Right atrium auricular region (tissue), 2 donors: ENCODE measurements at regions not wholly inside any gene's neighbourhood (a gene's known extent, or its start where the extent isn't known, plus 50 kb on each side); places are given as distances from the start of the nearest gene placed in this dataset.
"Not testable (repeated sequence)": the region's sequence is repeated elsewhere in the genome, so short reads cannot be mapped to it uniquely, and the experiment has no call there.

Experiments
- DNase-seq: peaks from one replicate; pipeline ENCODE4 v3.0.0-alpha.2; 2019; ENCODE audit warnings: low spot score
- H3K27ac ChIP-seq, 2 donors: fragments of 200-600 bp; sonication (generic); 1 replicate in 1 of 2; 2 replicates in 1 of 2; pipeline ENCODE4 v1.5.1; 2016 to 2019
- H3K27me3 ChIP-seq, 2 donors: fragments of 200-600 bp; sonication (generic); one replicate each; pipeline versions ENCODE4 v1.5.1 to v1.6.0; 2017 to 2019
- H3K36me3 ChIP-seq: fragments of 200-600 bp; sonication (generic); one replicate; pipeline ENCODE4 v1.5.1; 2016
- H3K4me1 ChIP-seq, 2 donors: fragments of 200-600 bp; sonication (generic); one replicate each; pipeline versions ENCODE4 v1.5.1 to v1.6.0; 2017 to 2019
- H3K4me3 ChIP-seq, 2 donors: fragments of 200-600 bp; sonication (generic); 1 replicate in 1 of 2; 2 replicates in 1 of 2; pipeline ENCODE4 v1.5.1; 2017 to 2019; ENCODE audit warnings: mild to moderate bottlenecking in 1 of 2, moderate library complexity in 1 of 2
- H3K9me3 ChIP-seq, 2 donors: fragments of 200-600 bp; sonication (generic); one replicate each; pipeline ENCODE4 v1.5.1; 2019
- TF ChIP-seq, protein P1 (sequence below), 2 donors: fragments of 200-600 bp; sonication (generic); IDR thresholded peaks; one replicate each; pipeline ENCODE4 v1.5.1; 2019; ENCODE audit warnings: antibody characterized with exemption in 2 of 2

DNA sequence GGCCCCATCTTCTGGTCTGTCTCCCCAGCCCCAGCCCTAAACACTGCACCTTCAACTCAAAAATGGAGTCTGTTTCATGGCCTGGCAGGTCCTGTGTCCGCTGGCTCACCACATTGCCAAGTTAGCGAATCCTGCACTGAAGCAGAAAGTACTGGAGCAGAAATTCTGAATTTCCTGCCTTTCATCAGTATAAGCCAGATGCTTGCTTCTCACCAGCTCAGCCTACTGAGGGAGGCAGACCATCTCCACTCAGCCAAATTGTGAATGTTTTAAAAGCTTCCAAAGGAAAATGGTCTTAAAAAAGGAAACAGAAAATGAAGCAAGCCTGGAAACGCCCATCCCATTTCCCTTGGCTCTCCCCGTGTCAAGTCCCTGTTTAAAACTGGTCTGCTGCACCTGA, 157.8 kb downstream of the C1D start:
- no peaks in the 10 kb centered on the region for H3K36me3 ChIP-seq
- DNase-seq, result no peak
- H3K27me3 ChIP-seq, result no peaks in the 10 kb centered on the region
- no peak overlapping the region for H3K4me3 ChIP-seq
- H3K27ac ChIP-seq, result no peak overlapping the region
- H3K4me1 ChIP-seq, result no peaks in the 10 kb centered on the region
- no peaks in the 10 kb centered on the region for H3K9me3 ChIP-seq
- TF ChIP-seq, protein P1, sequence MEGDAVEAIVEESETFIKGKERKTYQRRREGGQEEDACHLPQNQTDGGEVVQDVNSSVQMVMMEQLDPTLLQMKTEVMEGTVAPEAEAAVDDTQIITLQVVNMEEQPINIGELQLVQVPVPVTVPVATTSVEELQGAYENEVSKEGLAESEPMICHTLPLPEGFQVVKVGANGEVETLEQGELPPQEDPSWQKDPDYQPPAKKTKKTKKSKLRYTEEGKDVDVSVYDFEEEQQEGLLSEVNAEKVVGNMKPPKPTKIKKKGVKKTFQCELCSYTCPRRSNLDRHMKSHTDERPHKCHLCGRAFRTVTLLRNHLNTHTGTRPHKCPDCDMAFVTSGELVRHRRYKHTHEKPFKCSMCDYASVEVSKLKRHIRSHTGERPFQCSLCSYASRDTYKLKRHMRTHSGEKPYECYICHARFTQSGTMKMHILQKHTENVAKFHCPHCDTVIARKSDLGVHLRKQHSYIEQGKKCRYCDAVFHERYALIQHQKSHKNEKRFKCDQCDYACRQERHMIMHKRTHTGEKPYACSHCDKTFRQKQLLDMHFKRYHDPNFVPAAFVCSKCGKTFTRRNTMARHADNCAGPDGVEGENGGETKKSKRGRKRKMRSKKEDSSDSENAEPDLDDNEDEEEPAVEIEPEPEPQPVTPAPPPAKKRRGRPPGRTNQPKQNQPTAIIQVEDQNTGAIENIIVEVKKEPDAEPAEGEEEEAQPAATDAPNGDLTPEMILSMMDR (IDR thresholded peaks at IDR 0.05), result no peak

- not testable (repeated sequence) for H3K4me1 ChIP-seq, H3K36me3 ChIP-seq, DNase-seq
These were observed 156.3 kb downstream of the C1D start for GRCh38 chr2:67906547-67906946.

DNA sequence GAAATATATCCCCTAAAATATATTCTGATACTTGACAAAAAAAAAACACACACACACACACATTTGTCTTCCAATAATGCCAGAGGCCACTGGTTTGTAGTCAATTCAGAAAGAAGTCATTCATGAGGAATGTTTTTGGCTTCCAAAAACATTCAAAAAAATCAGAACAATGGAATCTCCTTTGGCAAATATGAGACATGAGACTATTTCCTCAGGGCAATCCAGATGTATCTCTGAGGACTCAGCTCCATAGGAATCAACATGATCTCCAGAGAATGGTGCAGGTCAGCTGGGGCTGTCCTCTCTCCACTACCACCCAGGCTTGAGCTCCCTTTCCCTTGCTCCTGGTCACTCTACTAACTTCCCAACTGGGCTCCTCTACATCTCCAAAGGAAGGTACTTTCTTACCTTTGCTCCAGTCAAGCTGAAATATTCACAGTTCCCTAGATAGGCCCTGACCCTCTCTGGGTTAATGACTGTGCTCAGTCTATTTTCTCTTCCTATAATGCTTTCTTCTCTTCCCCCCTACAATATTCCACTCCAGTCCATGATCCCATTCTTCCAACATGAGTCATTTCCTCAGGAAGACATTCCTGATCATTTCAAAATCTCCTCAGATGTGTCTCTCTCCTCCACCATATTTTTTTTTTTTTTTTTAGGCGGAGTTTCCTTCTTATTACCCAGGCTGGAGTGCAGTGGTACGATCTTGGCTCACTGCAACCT, 145.3 kb downstream of the C1D start:
- no peaks in the 10 kb centered on the region for H3K27me3 ChIP-seq
- no peaks in the 10 kb centered on the region for H3K4me1 ChIP-seq
- H3K4me3 ChIP-seq, result no peak overlapping the region
- DNase-seq, result no peak
- H3K9me3 ChIP-seq, result no peaks in the 10 kb centered on the region
- TF ChIP-seq, protein P1 (IDR thresholded peaks at IDR 0.05), result no peak
- H3K27ac ChIP-seq, result no peak overlapping the region
- no peaks in the 10 kb centered on the region for H3K36me3 ChIP-seq

More at GRCh38 chr2:67906547-67906946, 156.3 kb downstream of the C1D start:
- not testable (repeated sequence) for H3K27me3 ChIP-seq, H3K27ac ChIP-seq, H3K4me3 ChIP-seq, H3K9me3 ChIP-seq

DNA sequence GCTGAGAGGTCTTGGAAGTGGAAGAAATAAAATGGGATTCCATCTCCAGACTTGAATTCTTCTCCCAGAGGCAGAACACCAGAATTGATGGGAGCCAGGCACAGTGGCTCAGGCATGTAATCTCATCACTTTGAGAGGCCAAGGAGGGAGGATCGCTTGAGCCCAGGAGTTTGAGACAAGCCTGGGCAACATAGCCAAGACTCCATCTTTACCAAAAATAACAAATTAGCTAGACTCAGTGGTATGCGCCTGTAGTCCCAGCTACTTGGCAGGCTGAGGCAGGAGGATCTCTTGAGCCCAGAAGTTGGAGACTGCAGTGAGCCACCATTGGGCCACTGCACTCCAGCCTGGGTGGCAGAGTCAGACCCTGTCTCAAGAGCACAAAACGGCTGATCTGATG, 144.3 kb downstream of the C1D start:
- H3K4me3 ChIP-seq, result no peak overlapping the region
- DNase-seq, result no peak
- no peaks in the 10 kb centered on the region for H3K9me3 ChIP-seq
- TF ChIP-seq, protein P1 (IDR thresholded peaks at IDR 0.05), result no peak
- no peaks in the 10 kb centered on the region for H3K27me3 ChIP-seq
- no peaks in the 10 kb centered on the region for H3K36me3 ChIP-seq
- no peaks in the 10 kb centered on the region for H3K4me1 ChIP-seq
- H3K27ac ChIP-seq, result no peak overlapping the region

GRCh38 chr2:67919490-67919889, 143.3 kb downstream of the C1D start:
- Histone ChIP-seq H3K36me3 (no peaks in the 10 kb centered on the region), H3K9me3 (no peaks in the 10 kb centered on the region), H3K4me1 (no peaks in the 10 kb centered on the region), H3K4me3 (no peak overlapping the region), H3K27ac (no peak overlapping the region), H3K27me3 (no peaks in the 10 kb centered on the region)
- no peak for DNase-seq
- TF ChIP-seq, protein P1 (IDR thresholded peaks at IDR 0.05), result no peak

DNA sequence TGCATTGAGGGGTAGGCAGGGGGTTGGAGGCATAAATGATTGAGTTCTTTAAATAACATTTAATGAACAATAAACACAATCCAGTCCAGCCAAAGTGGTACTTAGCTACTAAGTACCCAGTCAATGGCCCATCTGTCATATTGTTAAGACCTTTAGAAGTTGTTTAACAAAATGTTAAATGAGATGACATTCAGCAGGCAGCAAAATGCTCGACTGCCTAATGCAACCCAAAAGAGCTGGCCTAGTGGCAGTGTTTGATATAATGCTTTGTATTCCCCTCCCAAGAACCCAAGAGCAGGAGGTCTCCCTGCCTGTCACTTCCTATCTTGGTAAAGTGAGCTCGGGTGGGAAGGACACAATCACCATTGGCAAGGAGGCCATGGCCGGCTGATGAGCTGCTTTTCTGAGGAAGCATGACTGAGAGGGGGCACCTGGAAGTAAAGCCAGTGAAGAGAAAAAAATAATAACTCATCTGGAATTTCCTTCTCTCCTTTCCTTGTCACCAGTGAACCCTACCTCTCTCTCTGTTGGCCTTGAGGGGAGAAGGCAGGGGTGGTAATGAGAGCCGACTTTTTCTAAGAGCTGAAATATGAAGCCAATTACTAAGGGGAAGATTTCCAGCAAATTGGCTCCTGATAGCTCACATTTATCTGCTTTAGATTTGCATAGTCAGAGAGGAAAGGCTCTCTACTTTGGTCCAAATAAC, 140.6 kb downstream of the C1D start:
- TF ChIP-seq, protein P1 (IDR thresholded peaks at IDR 0.05), result no peak
- no peak for DNase-seq

More for the DNA sequence above, 140.6 kb downstream of the C1D start:
- no peaks in the 10 kb centered on the region for H3K27me3 ChIP-seq
- H3K4me3 ChIP-seq, result no peak overlapping the region
- no peak overlapping the region for H3K27ac ChIP-seq
- no peaks in the 10 kb centered on the region for H3K36me3 ChIP-seq
- no peaks in the 10 kb centered on the region for H3K9me3 ChIP-seq
- no peaks in the 10 kb centered on the region for H3K4me1 ChIP-seq
